ENCODE measurements at regions not wholly inside any gene's neighbourhood (a gene's known extent, or its start where the extent isn't known, plus 50 kb on each side); places are given as distances from the start of the nearest gene placed in this dataset.
"Not testable (repeated sequence)": the region's sequence is repeated elsewhere in the genome, so short reads cannot be mapped to it uniquely, and the experiment has no call there.

DNA sequence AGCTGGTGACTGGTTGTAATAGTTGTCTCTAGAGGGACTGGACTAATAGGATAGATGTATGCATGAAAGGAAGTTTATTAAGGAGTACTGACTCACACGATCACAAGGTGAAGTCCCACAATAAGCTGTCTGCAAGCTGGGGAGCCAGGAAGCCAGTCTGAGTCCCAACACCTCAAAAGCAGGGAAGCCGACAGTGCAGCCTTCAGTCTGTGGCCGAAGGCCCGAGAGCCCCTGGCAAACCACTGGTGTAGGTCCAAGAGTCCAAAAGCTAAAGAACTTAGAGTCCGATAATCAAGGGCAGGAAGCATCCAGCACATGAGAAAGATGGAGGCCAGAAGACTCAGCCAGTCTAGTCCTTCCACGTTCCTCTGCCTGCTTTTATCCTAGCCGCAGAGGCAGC lies 372.6 kb downstream of the TCERG1L start:
- not testable (repeated sequence) for TF ChIP-seq CTCF (conservative IDR thresholded peaks at IDR 0.05; ENCODE audit: low read depth, low read length); EZH2 (IDR thresholded peaks at IDR 0.05; ENCODE audit: low read length, unreplicated experiment); EZH2phosphoT487 (IDR thresholded peaks at IDR 0.05; ENCODE audit: borderline replicate concordance, low read length)
